H1 (cell line): ENCODE measurements at regions not wholly inside any gene's neighbourhood (a gene's known extent, or its start where the extent isn't known, plus 50 kb on each side); places are given as distances from the start of the nearest gene placed in this dataset.

Experiments used
- CTCF ChIA-PET: fragments of 300-600 bp; sonication (Branson Sonifier 250); formaldehyde crosslinking; loops from one replicate; lab custom pipeline; 2021; ENCODE audit not compliant: partially characterized antibody; lab: Charles Lee
- POLR2A ChIA-PET: fragments of 300-600 bp; sonication (Branson Sonifier 250); formaldehyde crosslinking; loops from one replicate; lab custom pipeline; 2021; ENCODE audit warnings: inconsistent platforms; ENCODE audit not compliant: partially characterized antibody; lab: Charles Lee
- DNase-seq, 2 experiments: peaks; one replicate each; pipeline versions ENCODE4 v3.0.0 to v3.0.0-alpha.2; 2010 to 2022; ENCODE audit warnings: low spot score in 2 of 2, low read depth in 1 of 2, mixed read lengths in 1 of 2
- FAIRE-seq: peaks from 2 replicates; lab custom pipeline; 2011; peaks lifted over from hg19 to GRCh38; lab: Jason Lieb, UNC
- H2AFZ ChIP-seq: 2 replicates; pipeline ENCODE4 v1.8.1; 2012; ENCODE audit warnings: low read length, inconsistent platforms
- H2AK5ac ChIP-seq: 2 replicates; pipeline ENCODE4 v1.6.1; 2013; ENCODE audit warnings: low read depth, low read length
- H2BK120ac ChIP-seq: replicated peaks from 2 replicates; pipeline ENCODE3; 2013; ENCODE audit warnings: low read depth, low read length, inconsistent platforms
- H2BK12ac ChIP-seq: 2 replicates; pipeline ENCODE4 v1.6.1; 2013; ENCODE audit warnings: low read depth, low read length
- H2BK15ac ChIP-seq: 2 replicates; pipeline ENCODE4 v1.6.1; 2013; ENCODE audit warnings: low read length
- H2BK20ac ChIP-seq: 2 replicates; pipeline ENCODE4 v1.6.1; 2013; ENCODE audit warnings: low read length
- H2BK5ac ChIP-seq: 2 replicates; pipeline ENCODE4 v1.6.1; 2013; ENCODE audit warnings: low read depth, low read length
- H3K14ac ChIP-seq: 2 replicates; pipeline ENCODE4 v1.6.1; 2013; ENCODE audit warnings: inconsistent platforms; ENCODE audit not compliant: insufficient read length
- H3K18ac ChIP-seq: 2 replicates; pipeline ENCODE4 v1.6.1; 2013; ENCODE audit warnings: low read length; ENCODE audit errors: extremely low read depth
- H3K23ac ChIP-seq: 2 replicates; pipeline ENCODE4 v1.6.1; 2013; ENCODE audit warnings: inconsistent platforms; ENCODE audit not compliant: insufficient read length
- H3K23me2 ChIP-seq: 2 replicates; pipeline ENCODE4 v1.6.1; 2013; ENCODE audit warnings: low read depth, low read length
- H3K27ac ChIP-seq: 2 replicates; pipeline ENCODE4 v1.6.1; 2011; ENCODE audit warnings: low read depth, low read length, inconsistent platforms
- H3K27me3 ChIP-seq, 4 experiments: replicated peaks in 1 of 4; 1 replicate in 1 of 4; 2 replicates in 3 of 4; pipeline versions ENCODE4 v1.6.1 to v1.8.1; 2011 to 2013; ENCODE audit warnings: low read length in 3 of 4, mild to moderate bottlenecking in 3 of 4, inconsistent platforms in 2 of 4, mixed read lengths in 2 of 4, moderate library complexity in 1 of 4; ENCODE audit not compliant: control insufficient read depth in 3 of 4, insufficient read depth in 3 of 4; ENCODE audit errors: extremely low read depth in 1 of 4
- H3K36me3 ChIP-seq, 4 experiments: 2 replicates each; pipeline versions ENCODE4 v1.6.1 to v1.8.1; 2011 to 2013; ENCODE audit warnings: mild to moderate bottlenecking in 4 of 4, low read length in 3 of 4, moderate library complexity in 2 of 4, control low read depth in 1 of 4, inconsistent platforms in 1 of 4; ENCODE audit not compliant: insufficient read depth in 4 of 4, control insufficient read depth in 2 of 4
- H3K4ac ChIP-seq: replicated peaks from 2 replicates; pipeline ENCODE3; 2013; ENCODE audit warnings: low read length, low read depth, mixed read lengths, inconsistent platforms; ENCODE audit not compliant: insufficient read length
- H3K4me1 ChIP-seq, 4 experiments: replicated peaks in 1 of 4; 1 replicate in 1 of 4; 2 replicates in 3 of 4; pipeline versions ENCODE4 v1.6.1 to v1.8.1; 2011 to 2013; ENCODE audit warnings: low read length in 3 of 4, inconsistent platforms in 2 of 4, mixed read lengths in 1 of 4; ENCODE audit not compliant: insufficient read depth in 4 of 4, control insufficient read depth in 3 of 4
- H3K4me2 ChIP-seq, 2 experiments: 2 replicates each; pipeline versions ENCODE4 v1.6.1 to v1.8.1; 2011 to 2013; ENCODE audit warnings: low read depth in 2 of 2, low read length in 2 of 2, control low read depth in 1 of 2, inconsistent platforms in 1 of 2, mild to moderate bottlenecking in 1 of 2; ENCODE audit not compliant: insufficient read depth in 1 of 2
- H3K4me3 ChIP-seq, 4 experiments: fragments of 200-600, 300-600 bp in 1 of 4; sonication (generic), shearing (Covaris generic), sonication (Bioruptor Twin) in 1 of 4; 2 replicates each; pipeline versions ENCODE4 v1.5.1 to v1.8.1; 2011 to 2016; ENCODE audit warnings: low read length in 4 of 4, low read depth in 3 of 4, control low read depth in 2 of 4, inconsistent platforms in 2 of 4, mild to moderate bottlenecking in 2 of 4, mixed read lengths in 1 of 4, moderate library complexity in 1 of 4; ENCODE audit not compliant: insufficient read depth in 2 of 4; ENCODE audit errors: extremely low read depth in 1 of 4
- H3K56ac ChIP-seq: replicated peaks from 2 replicates; pipeline ENCODE3; 2013; ENCODE audit warnings: low read depth, mild to moderate bottlenecking, mixed read lengths, low read length, inconsistent platforms; ENCODE audit not compliant: insufficient read length
- H3K79me1 ChIP-seq: 2 replicates; pipeline ENCODE4 v1.6.1; 2013; ENCODE audit warnings: low read depth, low read length, control low read depth
- H3K79me2 ChIP-seq, 2 experiments: 2 replicates each; pipeline versions ENCODE4 v1.6.1 to v1.8.1; 2012 to 2013; ENCODE audit warnings: low read length in 2 of 2, mild to moderate bottlenecking in 2 of 2, inconsistent platforms in 1 of 2; ENCODE audit not compliant: insufficient read depth in 2 of 2, control insufficient read depth in 1 of 2
- H3K9ac ChIP-seq, 4 experiments: replicated peaks in 1 of 4; 1 replicate in 1 of 4; 2 replicates in 3 of 4; pipeline versions ENCODE4 v1.6.1 to v1.8.1; 2011 to 2013; ENCODE audit warnings: low read depth in 3 of 4, low read length in 3 of 4, control low read depth in 2 of 4, mild to moderate bottlenecking in 2 of 4, moderate library complexity in 2 of 4, inconsistent platforms in 1 of 4; ENCODE audit errors: extremely low read depth in 1 of 4
- H3K9me3 ChIP-seq, 2 experiments: 2 replicates each; pipeline versions ENCODE4 v1.6.1 to v1.8.1; 2012 to 2013; ENCODE audit warnings: mild to moderate bottlenecking in 2 of 2, moderate library complexity in 2 of 2, control low read depth in 1 of 2, inconsistent platforms in 1 of 2, low read depth in 1 of 2, low read length in 1 of 2, mixed read lengths in 1 of 2; ENCODE audit not compliant: insufficient read depth in 2 of 2
- H4K20me1 ChIP-seq, 2 experiments: replicated peaks in 1 of 2; 2 replicates each; pipeline versions ENCODE3 to v1.8.1; 2011 to 2013; ENCODE audit warnings: inconsistent platforms in 2 of 2, low read length in 2 of 2, mild to moderate bottlenecking in 1 of 2; ENCODE audit not compliant: insufficient read depth in 2 of 2, control insufficient read depth in 1 of 2
- H4K5ac ChIP-seq: 2 replicates; pipeline ENCODE4 v1.6.1; 2013; ENCODE audit warnings: low read length, low read depth, mixed read lengths, inconsistent platforms; ENCODE audit not compliant: insufficient read length
- H4K8ac ChIP-seq: 2 replicates; pipeline ENCODE4 v1.8.0; 2013; ENCODE audit warnings: mild to moderate bottlenecking, moderate library complexity, low read length, inconsistent platforms; ENCODE audit not compliant: insufficient read depth; ENCODE audit errors: extremely low read depth
- H4K91ac ChIP-seq: replicated peaks from 2 replicates; pipeline ENCODE3; 2013; ENCODE audit warnings: low read length, mixed read lengths, inconsistent platforms; ENCODE audit not compliant: insufficient read length
- BRCA1 ChIP-seq: IDR thresholded peaks from 2 replicates; pipeline ENCODE4 v1.6.1; 2012; ENCODE audit warnings: low read depth, low read length, improper control_type of control experiment
- NANOG ChIP-seq: IDR thresholded peaks from 2 replicates; pipeline ENCODE4 v1.6.1; 2011; ENCODE audit warnings: low read length, low read depth, mild to moderate bottlenecking, inconsistent platforms; ENCODE audit not compliant: insufficient read depth, poor library complexity, severe bottlenecking
- POLR2AphosphoS5 ChIP-seq: IDR thresholded peaks from 2 replicates; pipeline ENCODE4 v1.6.1; 2011; ENCODE audit warnings: low read depth, low read length
- SAP30 ChIP-seq: fragments of 300-600 bp; sonication (generic); IDR thresholded peaks from 2 replicates; pipeline ENCODE4 v1.7.1; 2012; ENCODE audit warnings: low read length, moderate library complexity, mild to moderate bottlenecking, inconsistent platforms; ENCODE audit not compliant: insufficient read depth, insufficient replicate concordance
- WGBS, 2 experiments: shearing (Covaris generic) in 1 of 2; methylation state at CpG; one replicate each; pipeline versions ENCODE4 v1.1.6 to v1.1.7; 2013 to 2015; ENCODE audit warnings: low lambda C conversion rate in 2 of 2, mixed read lengths in 2 of 2, inconsistent platforms in 1 of 2, low coverage in 1 of 2, missing lambda C conversion rate in 1 of 2; ENCODE audit not compliant: insufficient replicate concordance in 2 of 2, insufficient coverage in 1 of 2, insufficient read length in 1 of 2; ENCODE audit errors: extremely low coverage in 1 of 2, missing lambda C conversion rate in 1 of 2; 5-methylcytosine and 5-hydroxymethylcytosine counted together

GRCh38 chr1:209480345-209480744 lies 103.2 kb upstream of the CAMK1G start:
- no peak overlapping the region for H2BK5ac ChIP-seq
- no peaks in the 10 kb centered on the region for H3K27me3 ChIP-seq
- H4K20me1 ChIP-seq: no peaks in the 10 kb centered on the region
- no peak overlapping the region for H2BK12ac ChIP-seq
- H3K9ac ChIP-seq: no peak overlapping the region
- CTCF ChIA-PET: interaction anchor here (0.6 to 3.9 kb wide), 6 partner anchors 9 to 1004 kb away, joined by 3 to 21 read pairs (median 4); no protein-coding TSS in a partner anchor
- no peak overlapping the region for H3K18ac ChIP-seq
- TF ChIP-seq POLR2AphosphoS5 (no peak), NANOG (no peak), SAP30 (no peak), BRCA1 (no peak)
- TF ChIP-seq, all 59 proteins: peak for 0
- FAIRE-seq (no peak), DNase-seq (no peak)
- H3K56ac ChIP-seq: no peak overlapping the region
- no peak overlapping the region for H2BK20ac ChIP-seq
- no peak overlapping the region for H2AFZ ChIP-seq
- POLR2A ChIA-PET: no interaction called here
- H3K79me1 ChIP-seq: no peaks in the 10 kb centered on the region
- no peak overlapping the region for H3K4ac ChIP-seq
- H3K36me3 ChIP-seq: no peaks in the 10 kb centered on the region
- H4K91ac ChIP-seq: no peak overlapping the region
- H2BK15ac ChIP-seq: no peak overlapping the region
- H3K23me2 ChIP-seq: no peaks in the 10 kb centered on the region
- no peaks in the 10 kb centered on the region for H3K79me2 ChIP-seq
- H3K23ac ChIP-seq: no peak overlapping the region
- no peak overlapping the region for H3K4me3 ChIP-seq
- 95% methylated on average over 6 of the region's 6 CpGs; no CpG with 5 or more reads in 1 of the 2 experiments for WGBS, 2 experiments
- no peak overlapping the region for H3K27ac ChIP-seq
- no peak overlapping the region for H4K8ac ChIP-seq
- no peaks in the 10 kb centered on the region for H3K4me1 ChIP-seq
- H3K14ac ChIP-seq: no peak overlapping the region
- H3K9me3 ChIP-seq: no peaks in the 10 kb centered on the region
- no peak overlapping the region for H3K4me2 ChIP-seq
- H4K5ac ChIP-seq: no peak overlapping the region
- no peak overlapping the region for H2BK120ac ChIP-seq
- no peak overlapping the region for H2AK5ac ChIP-seq
